ENCODE measurements at regions not wholly inside any gene's neighbourhood (a gene's known extent, or its start where the extent isn't known, plus 50 kb on each side); places are given as distances from the start of the nearest gene placed in this dataset.

- TF ChIP-seq, protein P1, sequence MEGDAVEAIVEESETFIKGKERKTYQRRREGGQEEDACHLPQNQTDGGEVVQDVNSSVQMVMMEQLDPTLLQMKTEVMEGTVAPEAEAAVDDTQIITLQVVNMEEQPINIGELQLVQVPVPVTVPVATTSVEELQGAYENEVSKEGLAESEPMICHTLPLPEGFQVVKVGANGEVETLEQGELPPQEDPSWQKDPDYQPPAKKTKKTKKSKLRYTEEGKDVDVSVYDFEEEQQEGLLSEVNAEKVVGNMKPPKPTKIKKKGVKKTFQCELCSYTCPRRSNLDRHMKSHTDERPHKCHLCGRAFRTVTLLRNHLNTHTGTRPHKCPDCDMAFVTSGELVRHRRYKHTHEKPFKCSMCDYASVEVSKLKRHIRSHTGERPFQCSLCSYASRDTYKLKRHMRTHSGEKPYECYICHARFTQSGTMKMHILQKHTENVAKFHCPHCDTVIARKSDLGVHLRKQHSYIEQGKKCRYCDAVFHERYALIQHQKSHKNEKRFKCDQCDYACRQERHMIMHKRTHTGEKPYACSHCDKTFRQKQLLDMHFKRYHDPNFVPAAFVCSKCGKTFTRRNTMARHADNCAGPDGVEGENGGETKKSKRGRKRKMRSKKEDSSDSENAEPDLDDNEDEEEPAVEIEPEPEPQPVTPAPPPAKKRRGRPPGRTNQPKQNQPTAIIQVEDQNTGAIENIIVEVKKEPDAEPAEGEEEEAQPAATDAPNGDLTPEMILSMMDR (IDR thresholded peaks at IDR 0.05): no peak
- TF ChIP-seq POLR2A (IDR thresholded peaks at IDR 0.05): no peak
Measured at GRCh38 chr3:74346896-74347295, 267.6 kb downstream of the CNTN3 start.

All from Peyer's patch (tissue), 4 donors.